ENCODE measurements at regions not wholly inside any gene's neighbourhood (a gene's known extent, or its start where the extent isn't known, plus 50 kb on each side); places are given as distances from the start of the nearest gene placed in this dataset.
"Not testable (repeated sequence)": the region's sequence is repeated elsewhere in the genome, so short reads cannot be mapped to it uniquely, and the experiment has no call there.

- no peak overlapping the region for H3K27ac ChIP-seq
- no peaks in the 10 kb centered on the region for H3K4me1 ChIP-seq
- no peaks in the 10 kb centered on the region for H3K36me3 ChIP-seq
- no peak for DNase-seq
- no peak for TF ChIP-seq POLR2A (IDR thresholded peaks at IDR 0.05)
- no peak for TF ChIP-seq CTCF (IDR thresholded peaks at IDR 0.05)
- no peaks in the 10 kb centered on the region for H3K9me3 ChIP-seq
- H3K27me3 ChIP-seq, result no peaks in the 10 kb centered on the region
- no peak overlapping the region for H3K4me3 ChIP-seq
Observed at GRCh38 chr14:35174342-35174741, 52.0 kb downstream of the PRORP start.

- Histone ChIP-seq H3K36me3 (no peaks in the 10 kb centered on the region), H3K4me3 (no peak overlapping the region), H3K4me1 (no peaks in the 10 kb centered on the region), H3K9me3 (no peaks in the 10 kb centered on the region), H3K27ac (no peak overlapping the region), H3K27me3 (no peaks in the 10 kb centered on the region)
- no peak for DNase-seq
- TF ChIP-seq POLR2A (IDR thresholded peaks at IDR 0.05), result no peak
- TF ChIP-seq CTCF (IDR thresholded peaks at IDR 0.05), result no peak
Observed at GRCh38 chr14:35180179-35180578, 57.8 kb downstream of the PRORP start.

GRCh38 chr14:35184891-35185290 lies 62.5 kb downstream of the PRORP start:
- not testable (repeated sequence) for H3K27ac ChIP-seq, H3K27me3 ChIP-seq, H3K4me3 ChIP-seq, H3K4me1 ChIP-seq, DNase-seq, H3K9me3 ChIP-seq, H3K36me3 ChIP-seq

GRCh38 chr14:35189422-35189821 lies 67.1 kb downstream of the PRORP start:
- no peak overlapping the region for H3K4me3 ChIP-seq
- H3K27me3 ChIP-seq, result no peaks in the 10 kb centered on the region
- H3K27ac ChIP-seq, result no peak overlapping the region
- no peaks in the 10 kb centered on the region for H3K9me3 ChIP-seq
- H3K4me1 ChIP-seq, result no peaks in the 10 kb centered on the region
- DNase-seq, result no peak
- TF ChIP-seq CTCF (IDR thresholded peaks at IDR 0.05) (no peak), POLR2A (IDR thresholded peaks at IDR 0.05) (no peak)
- H3K36me3 ChIP-seq, result no peaks in the 10 kb centered on the region

GRCh38 chr14:35193161-35193560 lies 70.8 kb downstream of the PRORP start:
- no peaks in the 10 kb centered on the region for H3K4me1 ChIP-seq
- no peak for DNase-seq
- no peak overlapping the region for H3K4me3 ChIP-seq
- H3K9me3 ChIP-seq, result no peaks in the 10 kb centered on the region
- no peaks in the 10 kb centered on the region for H3K27me3 ChIP-seq
- TF ChIP-seq POLR2A (IDR thresholded peaks at IDR 0.05) (no peak), CTCF (IDR thresholded peaks at IDR 0.05) (no peak)
- no peaks in the 10 kb centered on the region for H3K36me3 ChIP-seq
- H3K27ac ChIP-seq, result no peak overlapping the region

- not testable (repeated sequence) for H3K36me3 ChIP-seq, DNase-seq, H3K27me3 ChIP-seq, H3K4me1 ChIP-seq, H3K4me3 ChIP-seq, H3K27ac ChIP-seq, H3K9me3 ChIP-seq
Observed at GRCh38 chr14:35194183-35194582, 71.8 kb downstream of the PRORP start.

- DNase-seq, result no peak
- Histone ChIP-seq H3K36me3 (no peaks in the 10 kb centered on the region), H3K9me3 (no peaks in the 10 kb centered on the region), H3K4me1 (no peaks in the 10 kb centered on the region), H3K27me3 (no peaks in the 10 kb centered on the region), H3K4me3 (no peak overlapping the region), H3K27ac (peak overlapping the region in 2 of 4 donors; percentile 22 to 47)
- no peak for TF ChIP-seq POLR2A (IDR thresholded peaks at IDR 0.05)
- TF ChIP-seq CTCF (IDR thresholded peaks at IDR 0.05), result no peak
Observed at GRCh38 chr14:35196571-35196970, 74.2 kb downstream of the PRORP start.

Data from Peyer's patch (tissue), 4 donors.